Mesendoderm (in vitro differentiated cells): ENCODE measurements at regions not wholly inside any gene's neighbourhood (a gene's known extent, or its start where the extent isn't known, plus 50 kb on each side); places are given as distances from the start of the nearest gene placed in this dataset.

Experiments used
- DNase-seq: peaks from one replicate; pipeline ENCODE4 v3.0.0; 2013
- H2AK5ac ChIP-seq: 2 replicates; pipeline ENCODE4 v1.6.1; 2013; ENCODE audit warnings: low read length, inconsistent platforms
- H2BK120ac ChIP-seq: 2 replicates; pipeline ENCODE4 v1.6.1; 2013; ENCODE audit warnings: low read depth, mild to moderate bottlenecking, low read length, moderate library complexity, mixed read lengths
- H2BK15ac ChIP-seq: replicated peaks from 2 replicates; pipeline ENCODE4 v1.6.1; 2013; ENCODE audit warnings: low read depth, mild to moderate bottlenecking, moderate library complexity
- H2BK5ac ChIP-seq: 2 replicates; pipeline ENCODE4 v1.6.1; 2013; ENCODE audit warnings: low read length, inconsistent platforms
- H3K18ac ChIP-seq: 2 replicates; pipeline ENCODE4 v1.6.1; 2013; ENCODE audit warnings: mild to moderate bottlenecking, low read length, mixed read lengths
- H3K23ac ChIP-seq: one replicate; pipeline ENCODE4 v1.6.1; 2013; ENCODE audit warnings: low read length
- H3K27ac ChIP-seq: 2 replicates; pipeline ENCODE4 v1.5.1; 2013; ENCODE audit warnings: low read depth, mild to moderate bottlenecking, inconsistent platforms, low read length, moderate library complexity
- H3K27me3 ChIP-seq: 2 replicates; pipeline ENCODE4 v1.6.1; 2013; ENCODE audit warnings: low read length, control low read depth, mild to moderate bottlenecking, inconsistent platforms; ENCODE audit not compliant: insufficient read depth, poor library complexity
- H3K36me3 ChIP-seq: 2 replicates; pipeline ENCODE4 v1.6.1; 2013; ENCODE audit warnings: low read length, inconsistent platforms; ENCODE audit not compliant: control insufficient read depth, insufficient read depth
- H3K4ac ChIP-seq: one replicate; pipeline ENCODE4 v1.6.1; 2013; ENCODE audit warnings: low read depth, mild to moderate bottlenecking, low read length, moderate library complexity
- H3K4me1 ChIP-seq: 2 replicates; pipeline ENCODE4 v1.6.1; 2013; ENCODE audit warnings: low read depth, low read length, inconsistent platforms; ENCODE audit not compliant: control insufficient read depth
- H3K4me2 ChIP-seq: 2 replicates; pipeline ENCODE4 v1.6.1; 2013; ENCODE audit warnings: low read length
- H3K4me3 ChIP-seq: 2 replicates; pipeline ENCODE4 v1.5.1; 2013; ENCODE audit warnings: mild to moderate bottlenecking, low read length
- H3K56ac ChIP-seq: one replicate; pipeline ENCODE4 v1.6.1; 2013; ENCODE audit warnings: low read length
- H3K79me1 ChIP-seq: 2 replicates; pipeline ENCODE4 v1.6.1; 2013; ENCODE audit warnings: low read length, inconsistent platforms
- H3K79me2 ChIP-seq: 2 replicates; pipeline ENCODE4 v1.6.1; 2013; ENCODE audit warnings: mild to moderate bottlenecking, low read length; ENCODE audit not compliant: control insufficient read depth, insufficient read depth
- H3K9ac ChIP-seq: 2 replicates; pipeline ENCODE4 v1.6.1; 2013; ENCODE audit warnings: low read length, inconsistent platforms
- H4K5ac ChIP-seq: one replicate; pipeline ENCODE4 v1.6.1; 2013; ENCODE audit warnings: low read length
- H4K8ac ChIP-seq: one replicate; pipeline ENCODE4 v1.6.1; 2013; ENCODE audit warnings: low read depth, mild to moderate bottlenecking, control low read depth, low read length, moderate library complexity
- WGBS: extraction: QIAGEN DNeasy Blood & Tissue Kit; methylation state at CpG from one replicate; pipeline ENCODE4 v1.1.7; 2013; ENCODE audit warnings: low lambda C conversion rate, missing lambda C conversion rate; ENCODE audit not compliant: insufficient coverage; ENCODE audit errors: extremely low coverage; 5-methylcytosine and 5-hydroxymethylcytosine counted together

GRCh38 chr11:80122211-80122610 is 681.4 kb upstream of the TENM4 start:
- H3K4me3 ChIP-seq, result no peak overlapping the region
- no CpG with 5 or more reads among the region's 2 CpGs for WGBS

GRCh38 chr11:80118073-80118472 is 677.2 kb upstream of the TENM4 start:
- H2BK5ac ChIP-seq, result no peak overlapping the region
- H2AK5ac ChIP-seq, result no peak overlapping the region
- no peak overlapping the region for H3K4me3 ChIP-seq
- H3K4me2 ChIP-seq, result no peak overlapping the region
- WGBS, result no CpG with 5 or more reads among the region's 2 CpGs
- no peak overlapping the region for H3K18ac ChIP-seq
- no peaks in the 10 kb centered on the region for H3K79me2 ChIP-seq
- no peak overlapping the region for H2BK120ac ChIP-seq
- H4K5ac ChIP-seq, result no peak overlapping the region
- no peak overlapping the region for H3K56ac ChIP-seq
- H3K4ac ChIP-seq, result no peak overlapping the region
- H3K27ac ChIP-seq, result no peak overlapping the region
- H4K8ac ChIP-seq, result no peak overlapping the region
- DNase-seq, result no peak
- no peaks in the 10 kb centered on the region for H3K27me3 ChIP-seq
- H3K79me1 ChIP-seq, result no peaks in the 10 kb centered on the region
- no peaks in the 10 kb centered on the region for H3K36me3 ChIP-seq
- H2BK15ac ChIP-seq, result no peak overlapping the region
- no peaks in the 10 kb centered on the region for H3K4me1 ChIP-seq
- no peak overlapping the region for H3K9ac ChIP-seq
- H3K23ac ChIP-seq, result no peak overlapping the region

More at GRCh38 chr11:80122211-80122610, 681.4 kb upstream of the TENM4 start:
- H3K36me3 ChIP-seq, result no peaks in the 10 kb centered on the region
- no peak overlapping the region for H3K9ac ChIP-seq
- no peak overlapping the region for H3K18ac ChIP-seq
- H3K56ac ChIP-seq, result no peak overlapping the region
- H4K8ac ChIP-seq, result no peak overlapping the region
- no peak overlapping the region for H2BK5ac ChIP-seq
- H3K79me1 ChIP-seq, result no peaks in the 10 kb centered on the region
- H3K79me2 ChIP-seq, result no peaks in the 10 kb centered on the region
- no peak overlapping the region for H3K27ac ChIP-seq
- no peak for DNase-seq
- H3K4ac ChIP-seq, result no peak overlapping the region
- H2BK120ac ChIP-seq, result no peak overlapping the region
- H2BK15ac ChIP-seq, result no peak overlapping the region
- H2AK5ac ChIP-seq, result no peak overlapping the region
- no peaks in the 10 kb centered on the region for H3K4me1 ChIP-seq
- H4K5ac ChIP-seq, result no peak overlapping the region
- no peak overlapping the region for H3K23ac ChIP-seq
- H3K4me2 ChIP-seq, result no peak overlapping the region
- no peaks in the 10 kb centered on the region for H3K27me3 ChIP-seq

- Histone ChIP-seq H3K36me3 (no peaks in the 10 kb centered on the region), H4K5ac (no peak overlapping the region), H3K56ac (no peak overlapping the region), H3K4me2 (no peak overlapping the region), H3K4me3 (no peak overlapping the region), H3K9ac (no peak overlapping the region), H3K4me1 (no peaks in the 10 kb centered on the region), H3K27ac (no peak overlapping the region), H3K79me1 (no peaks in the 10 kb centered on the region), H2BK120ac (no peak overlapping the region), H3K4ac (no peak overlapping the region), H4K8ac (no peak overlapping the region), H3K23ac (no peak overlapping the region), H3K27me3 (no peaks in the 10 kb centered on the region), H2BK5ac (no peak overlapping the region), H2BK15ac (no peak overlapping the region), H3K18ac (no peak overlapping the region), H3K79me2 (no peaks in the 10 kb centered on the region), H2AK5ac (no peak overlapping the region)
- WGBS, result no CpG with 5 or more reads among the region's 3 CpGs
- no peak for DNase-seq
These were observed 676.0 kb upstream of the TENM4 start for GRCh38 chr11:80116796-80117195.

- DNase-seq, result peak; percentile 54
- no peak overlapping the region for H3K4ac ChIP-seq
- H3K79me1 ChIP-seq, result no peaks in the 10 kb centered on the region
- H4K5ac ChIP-seq, result no peak overlapping the region
- H3K36me3 ChIP-seq, result no peaks in the 10 kb centered on the region
- no peak overlapping the region for H3K27ac ChIP-seq
- no peak overlapping the region for H2BK120ac ChIP-seq
- no peaks in the 10 kb centered on the region for H3K4me1 ChIP-seq
- no peak overlapping the region for H3K23ac ChIP-seq
- H2AK5ac ChIP-seq, result no peak overlapping the region
- H3K56ac ChIP-seq, result no peak overlapping the region
- no peak overlapping the region for H3K9ac ChIP-seq
- H3K27me3 ChIP-seq, result no peaks in the 10 kb centered on the region
- no peaks in the 10 kb centered on the region for H3K79me2 ChIP-seq
- no peak overlapping the region for H2BK5ac ChIP-seq
- no peak overlapping the region for H3K4me2 ChIP-seq
- WGBS, result no CpG with 5 or more reads among the region's 4 CpGs
- H2BK15ac ChIP-seq, result no peak overlapping the region
- H4K8ac ChIP-seq, result no peak overlapping the region
- H3K4me3 ChIP-seq, result no peak overlapping the region
- H3K18ac ChIP-seq, result no peak overlapping the region
These were observed 668.8 kb upstream of the TENM4 start for GRCh38 chr11:80109652-80110051.

GRCh38 chr11:80109031-80109430 is 668.2 kb upstream of the TENM4 start:
- no peak overlapping the region for H2BK15ac ChIP-seq
- DNase-seq, result no peak
- H4K8ac ChIP-seq, result no peak overlapping the region
- no peak overlapping the region for H2BK120ac ChIP-seq
- WGBS, result no CpG with 5 or more reads among the region's 3 CpGs
- H3K79me1 ChIP-seq, result no peaks in the 10 kb centered on the region
- H3K4ac ChIP-seq, result no peak overlapping the region
- H3K23ac ChIP-seq, result no peak overlapping the region
- H3K4me2 ChIP-seq, result no peak overlapping the region
- no peak overlapping the region for H3K27ac ChIP-seq
- no peak overlapping the region for H3K56ac ChIP-seq
- no peak overlapping the region for H3K18ac ChIP-seq
- H3K4me1 ChIP-seq, result no peaks in the 10 kb centered on the region
- no peaks in the 10 kb centered on the region for H3K36me3 ChIP-seq
- H3K4me3 ChIP-seq, result no peak overlapping the region
- H3K79me2 ChIP-seq, result no peaks in the 10 kb centered on the region
- H2BK5ac ChIP-seq, result no peak overlapping the region
- no peaks in the 10 kb centered on the region for H3K27me3 ChIP-seq
- no peak overlapping the region for H4K5ac ChIP-seq
- H3K9ac ChIP-seq, result no peak overlapping the region
- H2AK5ac ChIP-seq, result no peak overlapping the region

GRCh38 chr11:80107415-80107814 is 666.6 kb upstream of the TENM4 start:
- Histone ChIP-seq H4K8ac (no peak overlapping the region), H3K27me3 (no peaks in the 10 kb centered on the region), H3K18ac (no peak overlapping the region), H3K56ac (no peak overlapping the region), H3K9ac (no peak overlapping the region), H3K4ac (no peak overlapping the region), H2AK5ac (no peak overlapping the region), H2BK120ac (no peak overlapping the region), H3K27ac (no peak overlapping the region), H4K5ac (no peak overlapping the region), H3K79me1 (no peaks in the 10 kb centered on the region), H3K79me2 (no peaks in the 10 kb centered on the region), H3K4me1 (no peaks in the 10 kb centered on the region), H3K36me3 (no peaks in the 10 kb centered on the region), H2BK5ac (no peak overlapping the region), H3K4me2 (no peak overlapping the region), H2BK15ac (no peak overlapping the region), H3K23ac (no peak overlapping the region), H3K4me3 (no peak overlapping the region)
- peak; percentile 19 for DNase-seq
- no CpG with 5 or more reads among the region's 1 CpG for WGBS
